ENCODE measurements at regions not wholly inside any gene's neighbourhood (a gene's known extent, or its start where the extent isn't known, plus 50 kb on each side); places are given as distances from the start of the nearest gene placed in this dataset.

GRCh38 chr7:20532890-20533289 lies 82.6 kb upstream of the ABCB5 start:
- no peak overlapping the region for H3K27ac ChIP-seq (ENCODE audit: low read depth, low read length)
- no peak overlapping the region for H2AK5ac ChIP-seq (ENCODE audit: low read depth, low read length)
- H4K20me1 ChIP-seq (replicated peaks in 1 of 2; ENCODE audit: control insufficient read depth in 1 of 2, insufficient read depth in 2 of 2, low read length in 2 of 2): no peaks in the 10 kb centered on the region
- no peaks in the 10 kb centered on the region for H3K36me3 ChIP-seq (ENCODE audit: control insufficient read depth in 2 of 4, insufficient read depth in 4 of 4, low read length in 3 of 4)
- no peaks in the 10 kb centered on the region for H3K27me3 ChIP-seq (replicated peaks in 1 of 4; ENCODE audit: control insufficient read depth in 3 of 4, extremely low read depth in 1 of 4, insufficient read depth in 3 of 4, low read length in 3 of 4)
- 87% methylated on average over 5 of the region's 5 CpGs; no CpG with 5 or more reads in 1 of the 2 experiments for WGBS, 2 experiments (ENCODE audit: extremely low coverage in 1 of 2, insufficient coverage in 1 of 2, insufficient read length in 1 of 2, insufficient replicate concordance in 2 of 2, low coverage in 1 of 2, low lambda C conversion rate in 2 of 2, missing lambda C conversion rate in 1 of 2)
- H3K9ac ChIP-seq (replicated peaks in 1 of 4; ENCODE audit: extremely low read depth in 1 of 4, low read depth in 3 of 4, low read length in 3 of 4): no peak overlapping the region
- no peaks in the 10 kb centered on the region for H3K79me1 ChIP-seq (ENCODE audit: low read depth, low read length)
- H3K4me1 ChIP-seq (replicated peaks in 1 of 4; ENCODE audit: control insufficient read depth in 3 of 4, insufficient read depth in 4 of 4, low read length in 3 of 4): no peaks in the 10 kb centered on the region
- TF ChIP-seq CEBPB (IDR thresholded peaks at IDR 0.05; ENCODE audit: low read depth, low read length) (no peak), ATF3 (IDR thresholded peaks at IDR 0.05; ENCODE audit: insufficient read depth, low read depth, low read length) (no peak), TBP (IDR thresholded peaks at IDR 0.05; ENCODE audit: low read depth, low read length) (no peak), BACH1 (IDR thresholded peaks at IDR 0.05; ENCODE audit: low read length) (no peak), USF2 (IDR thresholded peaks at IDR 0.05; ENCODE audit: low read length) (no peak), RNF2 (IDR thresholded peaks at IDR 0.05; ENCODE audit: borderline replicate concordance, low read depth, low read length, missing control alignments, poor library complexity, severe bottlenecking) (no peak), POU5F1 (IDR thresholded peaks at IDR 0.05; ENCODE audit: low read depth, low read length) (no peak), HDAC2 (IDR thresholded peaks at IDR 0.05; ENCODE audit: borderline replicate concordance in 1 of 2, low read depth in 2 of 2, low read length in 2 of 2) (no peak), RXRA (IDR thresholded peaks at IDR 0.05; ENCODE audit: insufficient read depth, low read depth, low read length) (no peak)
- TF ChIP-seq, protein P1, sequence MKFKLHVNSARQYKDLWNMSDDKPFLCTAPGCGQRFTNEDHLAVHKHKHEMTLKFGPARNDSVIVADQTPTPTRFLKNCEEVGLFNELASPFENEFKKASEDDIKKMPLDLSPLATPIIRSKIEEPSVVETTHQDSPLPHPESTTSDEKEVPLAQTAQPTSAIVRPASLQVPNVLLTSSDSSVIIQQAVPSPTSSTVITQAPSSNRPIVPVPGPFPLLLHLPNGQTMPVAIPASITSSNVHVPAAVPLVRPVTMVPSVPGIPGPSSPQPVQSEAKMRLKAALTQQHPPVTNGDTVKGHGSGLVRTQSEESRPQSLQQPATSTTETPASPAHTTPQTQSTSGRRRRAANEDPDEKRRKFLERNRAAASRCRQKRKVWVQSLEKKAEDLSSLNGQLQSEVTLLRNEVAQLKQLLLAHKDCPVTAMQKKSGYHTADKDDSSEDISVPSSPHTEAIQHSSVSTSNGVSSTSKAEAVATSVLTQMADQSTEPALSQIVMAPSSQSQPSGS (IDR thresholded peaks at IDR 0.05; ENCODE audit: low read length): no peak
- no peak overlapping the region for H2BK12ac ChIP-seq (ENCODE audit: low read depth, low read length)
- no peaks in the 10 kb centered on the region for H3K79me2 ChIP-seq (ENCODE audit: control insufficient read depth in 1 of 2, insufficient read depth in 2 of 2, low read length in 2 of 2)
- no peak overlapping the region for H3K4ac ChIP-seq (replicated peaks; ENCODE audit: insufficient read length, low read depth, low read length)
- peak overlapping the region; percentile 67; the same call in 1 of the 2 replicates for H2AFZ ChIP-seq (ENCODE audit: low read length)
- H3K4me2 ChIP-seq (ENCODE audit: insufficient read depth in 1 of 2, low read depth in 2 of 2, low read length in 2 of 2): no peak overlapping the region
- H2BK20ac ChIP-seq (ENCODE audit: low read length): no peak overlapping the region
- ChIA-PET CTCF (ENCODE audit: partially characterized antibody) (interaction anchor here (0.7 to 1.9 kb wide), 4 partner anchors 9 to 65 kb away, joined by 3 to 4 read pairs (median 3); no protein-coding TSS in a partner anchor), POLR2A (ENCODE audit: partially characterized antibody) (no interaction called here)
- no peak overlapping the region for H3K4me3 ChIP-seq (ENCODE audit: extremely low read depth in 1 of 4, insufficient read depth in 2 of 4, low read depth in 3 of 4, low read length in 4 of 4)
- no peak overlapping the region for H3K56ac ChIP-seq (replicated peaks; ENCODE audit: insufficient read length, low read depth, low read length)
- no peak overlapping the region for H4K8ac ChIP-seq (ENCODE audit: extremely low read depth, insufficient read depth, low read length)
- H3K14ac ChIP-seq (ENCODE audit: insufficient read length): no peak overlapping the region
- H3K23ac ChIP-seq (ENCODE audit: insufficient read length): no peak overlapping the region
- H4K91ac ChIP-seq (replicated peaks; ENCODE audit: insufficient read length, low read length): no peak overlapping the region
- no peak overlapping the region for H2BK15ac ChIP-seq (ENCODE audit: low read length)
- no peak for FAIRE-seq
- H3K9me3 ChIP-seq (ENCODE audit: insufficient read depth in 2 of 2, low read depth in 1 of 2, low read length in 1 of 2): no peaks in the 10 kb centered on the region
- H4K5ac ChIP-seq (ENCODE audit: insufficient read length, low read depth, low read length): no peak overlapping the region
- H3K18ac ChIP-seq (ENCODE audit: extremely low read depth, low read length): no peak overlapping the region
- DNase-seq (ENCODE audit: low read depth in 1 of 2, low spot score in 2 of 2): no peak
- no peak overlapping the region for H2BK5ac ChIP-seq (ENCODE audit: low read depth, low read length)
- no peak overlapping the region for H2BK120ac ChIP-seq (replicated peaks; ENCODE audit: low read depth, low read length)
- no peaks in the 10 kb centered on the region for H3K23me2 ChIP-seq (ENCODE audit: low read depth, low read length)

Measured in H1 (cell line).